ENCODE measurements at regions not wholly inside any gene's neighbourhood (a gene's known extent, or its start where the extent isn't known, plus 50 kb on each side); places are given as distances from the start of the nearest gene placed in this dataset.

DNA sequence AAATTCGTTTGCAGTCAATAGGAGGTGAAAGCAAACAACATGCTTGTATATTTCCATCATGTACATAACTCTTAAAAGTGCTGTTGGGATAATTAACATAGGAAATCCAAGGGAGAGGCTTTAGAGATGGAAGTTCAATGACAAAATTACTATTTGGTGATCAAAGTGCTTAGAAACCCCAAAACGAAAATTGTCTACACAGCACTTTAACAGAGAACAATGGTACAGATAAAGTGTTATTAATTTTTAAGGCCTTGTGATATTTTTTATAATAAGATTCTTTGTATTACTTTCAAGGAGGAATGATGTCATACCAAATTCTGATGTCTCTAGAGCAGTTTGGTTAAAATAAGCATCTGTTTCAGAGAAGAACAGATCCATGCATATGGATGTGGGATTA lies 406.3 kb downstream of the EPHA7 start:
- 61 to 65% methylated on average over 2 of the region's 2 CpGs for WGBS, 2 donors
- Histone ChIP-seq H3K27ac (no peak overlapping the region), H3K36me3 (no peaks in the 10 kb centered on the region), H3K4me1 (no peaks in the 10 kb centered on the region), H3K4me3 (no peak overlapping the region), H3K27me3 (no peaks in the 10 kb centered on the region), H3K9me3 (no peaks in the 10 kb centered on the region)
- ATAC-seq (ENCODE audit: low FRiP score in 2 of 2) (no peak), DNase-seq (no peak)
- TF ChIP-seq POLR2A (IDR thresholded peaks at IDR 0.05) (no peak), POLR2AphosphoS5 (IDR thresholded peaks at IDR 0.05) (no peak), EP300 (IDR thresholded peaks at IDR 0.05) (no peak)
- TF ChIP-seq, protein P1, sequence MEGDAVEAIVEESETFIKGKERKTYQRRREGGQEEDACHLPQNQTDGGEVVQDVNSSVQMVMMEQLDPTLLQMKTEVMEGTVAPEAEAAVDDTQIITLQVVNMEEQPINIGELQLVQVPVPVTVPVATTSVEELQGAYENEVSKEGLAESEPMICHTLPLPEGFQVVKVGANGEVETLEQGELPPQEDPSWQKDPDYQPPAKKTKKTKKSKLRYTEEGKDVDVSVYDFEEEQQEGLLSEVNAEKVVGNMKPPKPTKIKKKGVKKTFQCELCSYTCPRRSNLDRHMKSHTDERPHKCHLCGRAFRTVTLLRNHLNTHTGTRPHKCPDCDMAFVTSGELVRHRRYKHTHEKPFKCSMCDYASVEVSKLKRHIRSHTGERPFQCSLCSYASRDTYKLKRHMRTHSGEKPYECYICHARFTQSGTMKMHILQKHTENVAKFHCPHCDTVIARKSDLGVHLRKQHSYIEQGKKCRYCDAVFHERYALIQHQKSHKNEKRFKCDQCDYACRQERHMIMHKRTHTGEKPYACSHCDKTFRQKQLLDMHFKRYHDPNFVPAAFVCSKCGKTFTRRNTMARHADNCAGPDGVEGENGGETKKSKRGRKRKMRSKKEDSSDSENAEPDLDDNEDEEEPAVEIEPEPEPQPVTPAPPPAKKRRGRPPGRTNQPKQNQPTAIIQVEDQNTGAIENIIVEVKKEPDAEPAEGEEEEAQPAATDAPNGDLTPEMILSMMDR (IDR thresholded peaks at IDR 0.05) = no peak

DNA sequence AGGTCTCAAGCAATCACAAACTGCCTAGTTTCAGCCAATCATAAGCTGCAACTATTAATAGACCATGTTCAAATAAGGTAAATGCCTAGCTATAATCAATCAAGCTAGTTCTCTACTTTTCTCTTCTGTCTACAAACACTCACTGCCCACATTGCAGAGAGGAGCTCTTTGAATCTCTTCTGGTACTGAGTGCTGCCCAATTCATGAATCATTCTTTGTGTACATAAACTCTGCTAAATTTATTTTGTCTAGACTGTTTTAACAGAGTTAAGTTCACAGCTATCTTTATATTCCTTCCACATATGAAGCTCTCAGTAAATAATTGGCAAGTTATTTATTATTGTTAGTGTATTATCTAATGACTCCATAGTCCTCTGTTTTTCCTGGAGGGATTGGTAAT lies 411.0 kb downstream of the EPHA7 start:
- H3K4me3 ChIP-seq = no peak overlapping the region
- no peak for ATAC-seq (ENCODE audit: low FRiP score in 2 of 2)
- no peaks in the 10 kb centered on the region for H3K9me3 ChIP-seq
- no peaks in the 10 kb centered on the region for H3K27me3 ChIP-seq
- H3K27ac ChIP-seq = no peak overlapping the region
- DNase-seq = no peak
- TF ChIP-seq EP300 (IDR thresholded peaks at IDR 0.05) (no peak), POLR2A (IDR thresholded peaks at IDR 0.05) (no peak), POLR2AphosphoS5 (IDR thresholded peaks at IDR 0.05) (no peak)
- TF ChIP-seq, protein P1 (IDR thresholded peaks at IDR 0.05) = no peak
- no peaks in the 10 kb centered on the region for H3K4me1 ChIP-seq
- no peaks in the 10 kb centered on the region for H3K36me3 ChIP-seq

DNA sequence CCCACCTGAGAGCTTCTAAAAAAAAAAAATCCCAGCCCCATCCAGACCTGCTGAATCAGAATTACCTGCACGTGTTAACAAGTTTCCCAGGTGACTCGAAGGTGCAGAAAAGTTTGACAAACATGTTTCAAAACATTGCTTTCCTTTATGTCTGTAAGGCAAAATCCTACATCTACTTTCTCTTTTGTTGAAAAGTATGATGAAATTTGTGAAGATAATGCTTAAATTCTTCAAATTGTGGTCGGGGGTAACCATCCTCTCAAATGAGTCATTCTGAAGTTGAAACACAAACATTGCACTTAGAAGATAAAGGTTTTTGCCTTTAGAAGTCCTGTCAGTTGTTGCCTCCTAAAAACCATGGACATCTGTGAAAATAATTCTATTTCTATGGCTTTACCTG lies 429.7 kb downstream of the EPHA7 start:
- no peak overlapping the region for H3K27ac ChIP-seq
- 67 to 71% methylated on average over 3 of the region's 3 CpGs for WGBS, 2 donors
- no peaks in the 10 kb centered on the region for H3K4me1 ChIP-seq
- no peaks in the 10 kb centered on the region for H3K9me3 ChIP-seq
- H3K4me3 ChIP-seq = no peak overlapping the region
- no peak for TF ChIP-seq POLR2AphosphoS5 (IDR thresholded peaks at IDR 0.05)
- TF ChIP-seq, protein P1 (IDR thresholded peaks at IDR 0.05) = no peak
- TF ChIP-seq POLR2A (IDR thresholded peaks at IDR 0.05) = no peak
- TF ChIP-seq EP300 (IDR thresholded peaks at IDR 0.05) = no peak
- no peaks in the 10 kb centered on the region for H3K36me3 ChIP-seq
- no peaks in the 10 kb centered on the region for H3K27me3 ChIP-seq
- ATAC-seq (ENCODE audit: low FRiP score in 2 of 2) (no peak), DNase-seq (no peak)

DNA sequence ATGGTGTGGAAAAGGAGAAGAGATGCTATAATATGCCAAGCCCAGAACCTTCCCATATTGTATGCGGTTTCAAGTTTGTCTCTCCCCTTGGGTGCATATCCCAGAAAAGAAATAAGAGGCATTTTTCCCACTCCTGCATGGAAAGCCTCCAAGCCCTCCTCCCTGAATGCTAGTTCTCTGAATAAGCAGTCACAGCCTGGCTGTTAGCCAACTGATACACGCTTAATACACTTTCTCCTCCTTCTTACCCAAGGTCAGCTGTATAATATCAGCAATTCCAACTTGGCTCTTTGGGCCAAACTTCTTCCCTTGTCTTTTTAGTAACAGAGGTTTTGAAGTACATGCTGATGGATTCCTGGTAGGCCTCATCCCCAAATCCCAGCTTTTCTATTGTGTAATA lies 440.1 kb downstream of the EPHA7 start:
- Histone ChIP-seq H3K27me3 (no peaks in the 10 kb centered on the region), H3K36me3 (no peaks in the 10 kb centered on the region), H3K4me1 (no peaks in the 10 kb centered on the region), H3K27ac (no peak overlapping the region), H3K9me3 (no peaks in the 10 kb centered on the region), H3K4me3 (no peak overlapping the region)
- TF ChIP-seq EP300 (IDR thresholded peaks at IDR 0.05) (no peak), POLR2A (IDR thresholded peaks at IDR 0.05) (no peak), POLR2AphosphoS5 (IDR thresholded peaks at IDR 0.05) (no peak)
- TF ChIP-seq, protein P1 (IDR thresholded peaks at IDR 0.05) = no peak
- WGBS, 2 donors = 80 to 90% methylated on average over 2 of the region's 2 CpGs
- DNase-seq = no peak
- no peak for ATAC-seq (ENCODE audit: low FRiP score in 2 of 2)

DNA sequence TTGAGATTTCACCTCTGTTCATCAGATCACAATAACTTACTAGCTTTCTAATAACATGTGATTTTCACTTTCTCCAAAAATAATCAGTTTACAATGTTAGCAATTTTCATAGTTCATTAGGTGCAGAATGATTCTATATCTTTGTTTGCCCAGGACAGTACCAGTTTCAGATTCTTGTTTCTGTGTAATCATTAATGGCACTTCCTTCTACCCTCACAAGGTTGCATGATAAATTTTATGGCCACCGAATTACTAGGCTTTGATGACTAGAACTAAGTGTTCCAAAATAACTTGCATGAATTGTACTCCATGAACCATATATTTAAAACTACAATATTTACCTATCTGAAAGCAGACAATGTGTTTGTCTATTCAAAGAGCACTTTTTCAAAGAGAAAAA lies 442.3 kb downstream of the EPHA7 start:
- no peaks in the 10 kb centered on the region for H3K9me3 ChIP-seq
- no peak overlapping the region for H3K27ac ChIP-seq
- H3K36me3 ChIP-seq = no peaks in the 10 kb centered on the region
- H3K4me3 ChIP-seq = no peak overlapping the region
- DNase-seq = no peak
- no peak for TF ChIP-seq POLR2AphosphoS5 (IDR thresholded peaks at IDR 0.05)
- TF ChIP-seq, protein P1 (IDR thresholded peaks at IDR 0.05) = no peak
- TF ChIP-seq POLR2A (IDR thresholded peaks at IDR 0.05) = no peak
- no peak for TF ChIP-seq EP300 (IDR thresholded peaks at IDR 0.05)
- H3K27me3 ChIP-seq = no peaks in the 10 kb centered on the region
- no peaks in the 10 kb centered on the region for H3K4me1 ChIP-seq
- 35 to 51% methylated on average over 1 of the region's 1 CpG for WGBS, 2 donors
- ATAC-seq (ENCODE audit: low FRiP score in 2 of 2) = no peak

Measured in upper lobe of left lung (tissue), 6 donors.